B cell (primary cell): ENCODE measurements at regions not wholly inside any gene's neighbourhood (a gene's known extent, or its start where the extent isn't known, plus 50 kb on each side); places are given as distances from the start of the nearest gene placed in this dataset.

ENCODE experiments used
- CTCF ChIP-seq: fragments of 200-600 bp; IDR thresholded peaks from one replicate; pipeline ENCODE4 v1.8.0; 2022; ENCODE audit warnings: antibody characterized with exemption, mild to moderate bottlenecking
- EZH2 ChIP-seq: IDR thresholded peaks from 2 replicates; pipeline ENCODE4 v1.6.1; 2012; ENCODE audit warnings: borderline replicate concordance, low read depth, mild to moderate bottlenecking, moderate library complexity, low read length; ENCODE audit not compliant: insufficient read depth, poor library complexity, severe bottlenecking

- TF ChIP-seq CTCF (no peak), EZH2 (no peak)
Observed at GRCh38 chr10:130882906-130883305, 428.6 kb downstream of the TCERG1L start.
